ENCODE measurements at regions not wholly inside any gene's neighbourhood (a gene's known extent, or its start where the extent isn't known, plus 50 kb on each side); places are given as distances from the start of the nearest gene placed in this dataset.

- Histone ChIP-seq H3K27me3 (ENCODE audit: low read length) (no peaks in the 10 kb centered on the region), H4K20me1 (ENCODE audit: low read depth, low read length) (no peaks in the 10 kb centered on the region), H3K4me2 (ENCODE audit: low read depth, low read length, poor library complexity, severe bottlenecking) (no peak overlapping the region), H3K9me2 (replicated peaks; ENCODE audit: insufficient read depth, low read length) (no peaks in the 10 kb centered on the region), H3K9ac (ENCODE audit: low read length) (no peak overlapping the region), H3K36me3 (ENCODE audit: low read length) (no peaks in the 10 kb centered on the region), H3K79me2 (ENCODE audit: insufficient read depth, low read length) (no peaks in the 10 kb centered on the region), H2AFZ (ENCODE audit: low read depth, low read length, severe bottlenecking) (no peak overlapping the region), H3K4me3 (ENCODE audit: insufficient read depth, low read length, poor library complexity, severe bottlenecking) (no peak overlapping the region), H3F3A (ENCODE audit: insufficient read depth) (no peaks in the 10 kb centered on the region), H3K27ac (ENCODE audit: low read depth, low read length) (no peak overlapping the region), H3K9me3 (ENCODE audit: insufficient read depth, low read length) (no peaks in the 10 kb centered on the region)
- TF ChIP-seq CTCF (IDR thresholded peaks at IDR 0.05; ENCODE audit: insufficient read depth, low read length, poor library complexity, severe bottlenecking) (no peak), EZH2phosphoT487 (conservative IDR thresholded peaks at IDR 0.05; ENCODE audit: low read length) (no peak)
Observed at GRCh38 chr5:171705830-171706468, 79.7 kb upstream of the SMIM23 start.

GRCh38 chr5:171706736-171707441, 78.7 kb upstream of the SMIM23 start:
- H3K9ac ChIP-seq (ENCODE audit: low read length), result no peak overlapping the region
- no peaks in the 10 kb centered on the region for H3K27me3 ChIP-seq (ENCODE audit: low read length)
- H4K20me1 ChIP-seq (ENCODE audit: low read depth, low read length), result no peaks in the 10 kb centered on the region
- no peaks in the 10 kb centered on the region for H3K9me3 ChIP-seq (ENCODE audit: insufficient read depth, low read length)
- H3K79me2 ChIP-seq (ENCODE audit: insufficient read depth, low read length), result no peaks in the 10 kb centered on the region
- TF ChIP-seq EZH2phosphoT487 (conservative IDR thresholded peaks at IDR 0.05; ENCODE audit: low read length), result no peak
- no peak for TF ChIP-seq CTCF (IDR thresholded peaks at IDR 0.05; ENCODE audit: insufficient read depth, low read length, poor library complexity, severe bottlenecking)
- H3K9me2 ChIP-seq (replicated peaks; ENCODE audit: insufficient read depth, low read length), result no peaks in the 10 kb centered on the region
- H3F3A ChIP-seq (ENCODE audit: insufficient read depth), result no peaks in the 10 kb centered on the region
- H3K4me2 ChIP-seq (ENCODE audit: low read depth, low read length, poor library complexity, severe bottlenecking), result no peak overlapping the region
- H2AFZ ChIP-seq (ENCODE audit: low read depth, low read length, severe bottlenecking), result no peak overlapping the region
- no peaks in the 10 kb centered on the region for H3K36me3 ChIP-seq (ENCODE audit: low read length)
- H3K4me3 ChIP-seq (ENCODE audit: insufficient read depth, low read length, poor library complexity, severe bottlenecking), result no peak overlapping the region
- H3K27ac ChIP-seq (ENCODE audit: low read depth, low read length), result no peak overlapping the region

- H3K9me2 ChIP-seq (replicated peaks; ENCODE audit: insufficient read depth, low read length), result no peaks in the 10 kb centered on the region
- H3K27ac ChIP-seq (ENCODE audit: low read depth, low read length), result no peak overlapping the region
- no peak overlapping the region for H3K9ac ChIP-seq (ENCODE audit: low read length)
- no peaks in the 10 kb centered on the region for H3K9me3 ChIP-seq (ENCODE audit: insufficient read depth, low read length)
- H3K4me3 ChIP-seq (ENCODE audit: insufficient read depth, low read length, poor library complexity, severe bottlenecking), result no peak overlapping the region
- H3K4me2 ChIP-seq (ENCODE audit: low read depth, low read length, poor library complexity, severe bottlenecking), result no peak overlapping the region
- H3F3A ChIP-seq (ENCODE audit: insufficient read depth), result no peaks in the 10 kb centered on the region
- H3K79me2 ChIP-seq (ENCODE audit: insufficient read depth, low read length), result no peaks in the 10 kb centered on the region
- no peaks in the 10 kb centered on the region for H4K20me1 ChIP-seq (ENCODE audit: low read depth, low read length)
- H3K27me3 ChIP-seq (ENCODE audit: low read length), result no peaks in the 10 kb centered on the region
- no peak for TF ChIP-seq CTCF (IDR thresholded peaks at IDR 0.05; ENCODE audit: insufficient read depth, low read length, poor library complexity, severe bottlenecking)
- no peak for TF ChIP-seq EZH2phosphoT487 (conservative IDR thresholded peaks at IDR 0.05; ENCODE audit: low read length)
- no peaks in the 10 kb centered on the region for H3K36me3 ChIP-seq (ENCODE audit: low read length)
- H2AFZ ChIP-seq (ENCODE audit: low read depth, low read length, severe bottlenecking), result no peak overlapping the region
Observed at GRCh38 chr5:171707442-171707792, 78.2 kb upstream of the SMIM23 start.
